GM19025 (cell line): ENCODE measurements at regions not wholly inside any gene's neighbourhood (a gene's known extent, or its start where the extent isn't known, plus 50 kb on each side); places are given as distances from the start of the nearest gene placed in this dataset.
A peak's percentile ranks its signal among the peaks of the same experiment; 100 is the strongest.
"Not testable (repeated sequence)": the region's sequence is repeated elsewhere in the genome, so short reads cannot be mapped to it uniquely, and the experiment has no call there.

Source experiments
- ATAC-seq: cut with Tn5 transposase; IDR thresholded peaks from one replicate; pipeline ENCODE4 v1.9.1; 2021; ENCODE audit warnings: mild to moderate bottlenecking, low read depth, moderate library complexity; ENCODE audit not compliant: unreplicated experiment

DNA sequence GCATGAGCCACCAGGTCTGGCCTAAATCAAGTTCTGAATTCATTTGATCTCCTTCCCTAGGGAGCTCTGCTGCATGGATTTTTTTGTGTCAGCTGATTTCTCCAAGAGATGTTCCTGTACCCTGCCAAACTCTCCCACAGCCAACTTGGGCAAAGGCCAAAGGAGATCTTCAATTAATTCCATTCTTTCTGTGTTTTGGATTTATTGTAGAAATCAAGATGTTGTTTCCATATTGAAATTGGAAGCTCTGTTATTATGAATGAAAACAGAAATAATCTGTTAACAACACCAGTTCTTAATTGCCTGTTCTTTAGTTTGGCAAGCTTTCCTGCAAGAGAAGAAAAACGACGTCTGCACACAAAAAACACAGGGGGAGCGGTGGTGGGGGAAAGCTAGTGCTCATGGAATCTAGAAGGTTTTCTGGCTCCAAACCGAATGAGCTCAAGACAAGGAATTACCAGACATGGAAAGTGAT is 86.5 kb upstream of the ABCC4 start:
- ATAC-seq, result no peak

DNA sequence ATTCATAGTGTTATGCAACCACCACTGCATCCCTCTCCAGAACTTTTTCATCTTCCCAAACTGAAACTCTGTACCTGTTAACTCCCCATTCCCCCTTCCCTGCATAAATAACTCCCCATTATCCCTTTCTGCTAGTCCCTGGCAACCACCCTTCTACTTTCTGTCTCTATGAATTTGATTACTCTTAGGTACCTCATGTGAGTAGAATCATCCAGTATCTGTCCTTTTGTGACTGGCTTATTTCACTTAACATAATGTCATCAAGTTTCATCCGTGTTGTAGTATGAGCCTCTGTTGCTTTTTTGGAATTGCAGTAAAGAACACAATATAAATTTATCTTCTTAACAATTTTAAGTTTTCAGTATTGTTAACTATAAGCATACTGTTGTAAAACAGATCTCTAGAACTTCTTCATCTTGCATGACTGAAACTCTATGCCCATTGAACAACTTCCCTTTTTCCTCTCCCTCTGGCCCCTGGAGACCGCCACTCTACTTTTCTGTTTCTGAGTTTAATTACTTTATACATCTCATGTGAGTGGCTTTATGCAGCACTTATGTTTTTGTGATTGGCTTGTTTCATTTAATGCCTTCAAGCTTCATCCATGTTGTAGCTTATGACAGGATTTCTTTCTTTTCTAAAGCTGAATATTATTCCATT is 87.3 kb upstream of the ABCC4 start:
- no peak for ATAC-seq

DNA sequence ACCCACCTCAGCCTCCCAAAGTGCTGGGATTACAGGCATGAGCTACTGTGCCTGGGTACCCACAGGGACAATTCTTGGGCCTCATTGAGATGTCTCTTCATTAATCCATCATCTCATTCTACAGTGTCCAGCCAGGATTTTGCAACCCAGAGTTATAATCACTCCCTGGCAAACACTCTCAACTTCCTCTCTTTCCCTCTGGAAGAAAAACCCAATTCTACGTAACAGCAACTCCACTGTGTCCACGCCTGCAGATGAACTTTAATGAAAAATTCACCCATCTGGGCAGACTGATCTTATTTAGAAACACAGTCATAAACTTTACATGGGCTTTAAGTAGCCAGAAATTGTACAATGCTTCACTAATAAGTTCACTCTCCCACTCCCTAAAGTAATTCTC is 90.1 kb upstream of the ABCC4 start:
- ATAC-seq, result no peak

DNA sequence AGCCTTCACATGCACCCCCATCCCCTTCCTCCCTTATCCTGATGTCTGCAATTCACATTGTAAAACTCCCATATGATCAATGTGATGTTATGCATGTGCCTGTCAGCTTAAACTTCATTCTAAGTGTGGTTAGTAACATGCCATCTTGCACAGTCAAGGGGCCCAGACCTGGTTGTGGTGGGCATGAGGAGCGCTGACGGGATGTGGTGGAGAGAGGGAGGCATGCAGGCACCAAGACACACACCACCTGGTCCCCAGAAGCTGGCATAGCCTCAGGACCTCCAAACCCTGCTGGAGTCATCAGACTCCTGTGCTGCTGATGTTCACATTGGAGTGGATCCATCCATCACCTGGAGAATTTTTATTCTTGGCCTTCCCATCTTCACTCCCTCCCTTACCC is 90.5 kb upstream of the ABCC4 start:
- ATAC-seq, result no peak

DNA sequence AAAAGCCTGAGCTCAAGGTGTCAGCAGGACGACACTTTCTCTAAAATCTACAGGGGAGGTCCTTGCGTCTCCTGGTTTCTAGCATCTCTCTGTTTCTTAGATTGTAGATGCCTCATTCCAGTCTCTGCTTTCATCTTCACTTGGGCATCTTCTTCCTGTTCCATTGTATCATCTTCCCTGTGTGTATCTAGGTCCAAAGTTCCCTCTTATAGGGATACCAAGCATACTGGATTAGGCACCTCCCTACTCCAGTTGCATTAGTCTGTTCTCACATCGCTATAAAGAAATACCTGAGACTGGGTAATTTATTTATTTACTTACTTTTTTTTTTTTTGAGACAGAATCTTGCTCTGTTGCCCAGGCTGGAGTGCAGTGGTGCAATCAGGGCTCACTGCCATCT is 91.3 kb upstream of the ABCC4 start:
- ATAC-seq, result no peak

- no peak for ATAC-seq
Observed at GRCh38 chr13:95403349-95404140, 102.3 kb upstream of the ABCC4 start.

DNA sequence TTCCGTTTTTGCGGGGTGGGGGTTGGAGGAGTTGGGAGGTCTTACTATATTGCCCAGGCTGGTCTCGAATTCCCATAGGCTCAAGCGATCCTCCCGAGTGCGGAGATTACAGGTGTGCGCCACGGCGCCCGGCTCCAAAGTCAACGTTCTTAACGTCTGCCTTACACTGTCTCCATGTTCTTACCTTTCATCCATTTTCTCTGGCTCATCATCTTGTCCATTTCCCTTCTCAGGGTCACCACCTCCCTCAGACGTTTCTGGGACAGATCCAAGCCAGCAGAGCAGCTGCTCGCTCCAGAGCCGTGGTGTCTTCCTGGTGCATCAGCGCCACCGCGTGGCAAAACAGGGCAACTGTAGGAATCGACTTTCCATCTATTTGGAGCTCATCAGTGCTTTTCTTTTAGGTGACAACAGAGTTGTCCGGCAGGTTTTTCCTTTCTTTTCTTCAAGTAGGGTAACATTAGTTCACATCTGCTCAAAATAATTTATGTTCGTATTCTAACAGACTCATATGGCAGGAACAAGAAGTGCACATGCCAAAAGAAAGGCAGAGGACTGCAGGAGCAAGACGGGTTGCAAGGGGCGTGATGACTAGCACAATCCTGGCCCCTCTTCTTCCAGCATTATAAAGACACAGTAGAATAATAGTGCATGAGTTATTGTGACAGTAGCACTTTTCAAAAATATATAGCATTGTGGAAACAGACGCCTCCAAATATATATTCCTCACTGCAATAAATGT is 103.1 kb upstream of the ABCC4 start:
- ATAC-seq, result peak; percentile 82

DNA sequence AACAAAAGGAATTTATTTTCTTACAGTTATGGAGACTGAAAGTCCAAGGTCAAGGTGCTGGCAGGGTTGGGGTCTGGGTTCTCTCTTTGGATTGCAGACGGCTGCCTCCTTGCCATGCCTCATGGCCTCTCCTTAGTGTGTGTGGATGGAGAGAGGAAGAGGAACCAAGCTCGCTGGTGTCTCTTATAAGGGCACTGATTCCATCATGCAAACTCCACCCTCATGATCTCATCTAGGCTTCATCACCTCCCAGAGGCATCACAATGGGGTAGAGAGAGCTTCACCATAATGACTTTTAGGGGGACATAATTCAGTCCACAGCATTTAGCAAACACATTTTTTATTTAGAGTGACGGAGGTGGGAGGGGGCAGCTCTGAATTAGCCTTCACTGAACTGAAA is 104.9 kb upstream of the ABCC4 start:
- no peak for ATAC-seq

DNA sequence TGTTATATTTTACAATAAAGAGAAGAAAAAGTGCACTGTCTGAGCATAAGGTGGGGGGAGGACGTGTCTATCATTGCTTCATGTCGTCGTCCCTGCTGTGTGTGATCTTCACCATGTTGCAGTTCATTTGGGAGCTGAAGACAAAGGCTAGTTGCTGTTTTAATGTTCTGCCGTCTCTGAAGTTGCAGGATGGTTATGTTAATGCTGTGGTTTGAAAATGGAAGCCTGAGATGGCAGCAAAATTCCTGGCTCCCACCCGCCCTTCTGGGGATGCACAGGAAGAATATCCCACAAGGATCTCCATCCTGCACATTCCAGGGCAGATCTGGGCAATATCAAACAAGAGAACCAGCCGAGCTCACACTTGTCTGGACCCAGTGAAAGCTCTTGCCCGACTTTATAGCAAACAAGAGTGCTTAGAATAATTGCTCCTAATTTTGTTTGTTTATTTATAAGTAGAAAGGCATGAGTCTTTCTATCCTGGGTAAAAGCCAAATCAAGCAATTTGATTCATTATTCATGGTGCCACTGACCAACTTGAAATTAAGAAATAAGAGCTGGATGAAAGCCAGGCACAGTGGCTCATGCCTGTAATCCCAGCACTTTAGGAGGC is 110.3 kb upstream of the ABCC4 start:
- no peak for ATAC-seq

GRCh38 chr13:95418946-95419345 is 117.7 kb upstream of the ABCC4 start:
- ATAC-seq, result no peak

DNA sequence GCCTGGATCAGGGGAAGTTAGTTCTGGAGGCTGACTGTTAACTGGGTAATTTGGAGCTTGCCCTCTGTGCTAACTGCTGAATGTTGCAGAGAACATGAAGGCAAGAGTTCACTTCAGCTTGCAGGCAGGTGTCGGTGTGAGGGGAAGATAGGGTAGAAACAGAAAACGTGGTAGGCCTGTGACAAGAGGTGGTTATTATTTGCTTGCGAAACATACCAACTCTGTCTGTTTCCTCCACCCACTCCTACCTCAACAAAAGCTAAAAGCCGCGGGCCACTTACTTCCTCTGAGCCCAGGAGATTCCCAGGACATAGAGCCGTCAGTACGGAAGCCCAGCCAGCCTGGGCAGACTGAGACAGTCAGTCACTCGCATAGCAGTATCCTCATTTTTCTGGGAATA is 119.2 kb upstream of the ABCC4 start:
- no peak for ATAC-seq

GRCh38 chr13:95426631-95427030 is 125.4 kb upstream of the ABCC4 start:
- no peak for ATAC-seq

- not testable (repeated sequence) for ATAC-seq
Observed at GRCh38 chr13:95430525-95430924, 122.0 kb upstream of the CLDN10 start.

- no peak for ATAC-seq
Observed at GRCh38 chr13:95432141-95432540, 120.4 kb upstream of the CLDN10 start.

GRCh38 chr13:95433537-95433936 is 119.0 kb upstream of the CLDN10 start:
- no peak for ATAC-seq

DNA sequence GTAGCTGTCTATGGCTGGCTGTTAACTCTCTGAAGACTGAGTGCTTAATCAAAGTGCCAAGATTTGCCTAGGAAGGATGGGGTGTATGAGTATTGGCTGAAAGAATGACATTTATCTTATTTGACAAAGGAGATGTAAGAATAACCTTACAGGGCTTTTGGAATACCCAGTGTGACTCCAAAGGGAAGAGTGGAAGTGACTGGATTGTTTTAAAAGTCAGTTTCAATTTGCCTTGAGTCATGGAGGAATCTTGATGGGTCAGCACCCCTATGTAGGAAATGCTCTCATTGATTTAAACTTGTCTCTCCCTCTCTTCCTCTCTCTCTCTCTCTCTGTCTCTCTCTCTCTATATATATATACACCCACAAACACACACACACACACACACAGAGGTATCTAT is 118.4 kb upstream of the CLDN10 start:
- ATAC-seq, result no peak

DNA sequence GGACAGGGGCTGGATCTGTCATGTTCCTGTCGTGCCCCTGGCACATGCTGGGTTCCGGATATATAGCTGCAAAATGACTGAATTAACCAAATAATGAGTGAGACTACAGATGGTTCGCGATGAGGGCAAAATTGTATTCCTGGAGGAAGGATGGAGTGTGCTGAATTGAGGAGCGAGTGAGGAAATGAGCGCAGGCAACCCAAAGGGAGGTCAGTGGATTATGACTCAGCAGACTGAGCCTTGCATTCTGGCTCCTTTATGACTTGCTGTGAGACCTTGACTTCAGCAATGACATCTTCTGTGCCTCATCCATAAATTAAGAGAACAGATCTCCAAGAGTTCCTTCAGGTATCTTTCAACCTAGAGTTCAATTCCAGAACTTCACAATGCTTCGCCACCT is 115.0 kb upstream of the CLDN10 start:
- no peak for ATAC-seq

DNA sequence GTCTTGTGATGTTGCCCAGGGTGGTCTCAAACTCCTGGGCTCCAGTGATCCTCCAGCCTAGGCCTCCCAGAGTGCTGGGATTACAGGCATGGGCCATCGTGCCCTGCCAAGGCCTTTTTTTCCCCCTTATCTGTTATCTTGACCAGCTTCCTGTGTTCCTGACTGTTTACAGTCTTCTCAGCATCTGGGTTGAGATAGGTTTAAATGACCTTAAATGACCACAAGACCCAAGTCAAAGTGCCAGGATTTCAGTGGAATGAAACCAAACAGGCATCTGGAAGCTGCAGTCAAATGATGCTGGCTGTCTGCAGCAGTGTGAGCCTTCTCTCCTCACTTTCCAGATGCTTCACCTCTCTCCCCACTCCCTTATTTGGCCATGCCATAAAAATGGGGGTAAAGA is 114.2 kb upstream of the CLDN10 start:
- ATAC-seq, result no peak

GRCh38 chr13:95440441-95441088 is 112.0 kb upstream of the CLDN10 start:
- ATAC-seq, result no peak

DNA sequence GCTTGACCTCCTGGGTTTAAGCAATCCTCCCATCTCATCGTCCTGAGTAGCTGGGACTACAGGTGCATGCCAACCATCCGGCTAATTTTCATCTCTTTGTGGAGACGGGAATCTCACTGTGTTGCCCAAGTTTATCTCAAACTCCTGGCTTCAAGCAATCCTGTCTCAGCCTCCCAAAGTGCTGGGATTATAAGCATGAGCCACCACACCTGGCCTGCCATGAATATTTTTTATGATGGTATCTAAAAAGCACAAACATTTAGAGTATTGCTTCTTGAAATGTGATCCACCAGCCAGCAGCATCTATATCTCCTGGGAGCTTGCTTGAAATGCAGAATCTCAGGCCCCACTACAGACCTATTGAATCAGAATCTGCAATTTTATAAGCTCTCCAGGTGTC is 111.2 kb upstream of the CLDN10 start:
- no peak for ATAC-seq
